Panc1 (cell line): ENCODE measurements at regions not wholly inside any gene's neighbourhood (a gene's known extent, or its start where the extent isn't known, plus 50 kb on each side); places are given as distances from the start of the nearest gene placed in this dataset.

Experiments used
- ATAC-seq: fragments of 200-7000 bp; cut with Tn5 transposase; 2 replicates; pipeline ENCODE4 v1.9.1; 2020; ENCODE audit warnings: mild to moderate bottlenecking, moderate library complexity
- BruUV-seq: library from RNA; stranded (reverse); fragments of 400-500 nt; replicated peaks from 2 replicates; lab custom pipeline; 2021; lab: Mats Ljungman, UMichigan
- CTCF ChIA-PET: fragments of 300-600 bp; sonication (Branson Sonifier 250); formaldehyde crosslinking; loops from one replicate; lab custom pipeline; 2022; ENCODE audit warnings: antibody characterized with exemption; lab: Charles Lee
- POLR2A ChIA-PET: fragments of 300-600 bp; sonication (Branson Sonifier 250); formaldehyde crosslinking; loops from one replicate; lab custom pipeline; 2022; ENCODE audit warnings: antibody characterized with exemption; lab: Charles Lee
- DNase-seq: peaks from one replicate; pipeline ENCODE4 v3.0.0-alpha.2; 2010; ENCODE audit warnings: low read depth, low spot score
- H3K27ac ChIP-seq: 2 replicates; pipeline ENCODE4 v1.5.1; 2011; ENCODE audit warnings: mild to moderate bottlenecking, low read length, inconsistent platforms
- H3K27me3 ChIP-seq: fragments of 200-500 bp; sonication (Bioruptor generic); 2 replicates; pipeline ENCODE4 v1.6.0; 2014; ENCODE audit warnings: low read length, inconsistent platforms; ENCODE audit not compliant: control insufficient read depth, insufficient read depth
- H3K36me3 ChIP-seq: fragments of 200-500 bp; sonication (Bioruptor generic); 2 replicates; pipeline ENCODE4 v1.5.1; 2014; ENCODE audit warnings: inconsistent platforms, mild to moderate bottlenecking, low read length, moderate library complexity; ENCODE audit not compliant: control insufficient read depth, insufficient read depth
- H3K4me1 ChIP-seq: 2 replicates; pipeline ENCODE4 v1.5.1; 2011; ENCODE audit warnings: inconsistent platforms, mild to moderate bottlenecking, low read length, moderate library complexity; ENCODE audit not compliant: control insufficient read depth, insufficient read depth
- H3K4me3 ChIP-seq, 2 experiments: 2 replicates each; pipeline ENCODE4 v1.5.1; 2011 to 2012; ENCODE audit warnings: low read depth in 2 of 2, low read length in 2 of 2, mild to moderate bottlenecking in 2 of 2, inconsistent platforms in 1 of 2, moderate library complexity in 1 of 2
- H3K9me3 ChIP-seq: fragments of 200-500 bp; sonication (Bioruptor generic); 2 replicates; pipeline ENCODE4 v1.5.1; 2014; ENCODE audit warnings: low read depth, mild to moderate bottlenecking, inconsistent platforms, low read length, moderate library complexity; ENCODE audit not compliant: control insufficient read depth, insufficient read depth
- CTCF ChIP-seq: fragments of 450-650 bp; IDR thresholded peaks from 2 replicates; pipeline ENCODE4 v1.5.1; 2017; ENCODE audit warnings: mild to moderate bottlenecking
- POLR2AphosphoS5 ChIP-seq: IDR thresholded peaks from 2 replicates; pipeline ENCODE4 v1.6.1; 2012; ENCODE audit warnings: mild to moderate bottlenecking, low read depth, low read length, moderate library complexity
- REST ChIP-seq, 2 experiments: IDR thresholded peaks; 2 replicates each; pipeline ENCODE4 v1.6.1; 2011 to 2012; ENCODE audit warnings: low read depth in 2 of 2, control low read depth in 1 of 2, low read length in 1 of 2, mild to moderate bottlenecking in 1 of 2, moderate library complexity in 1 of 2; ENCODE audit not compliant: insufficient read depth in 1 of 2
- SIN3A ChIP-seq: IDR thresholded peaks from 2 replicates; pipeline ENCODE4 v1.6.1; 2012; ENCODE audit warnings: low read depth, mild to moderate bottlenecking, low read length, moderate library complexity, borderline replicate concordance; ENCODE audit not compliant: insufficient read depth
- TCF7L2 ChIP-seq: IDR thresholded peaks from 2 replicates; pipeline ENCODE4 v1.6.1; 2011; ENCODE audit warnings: mild to moderate bottlenecking, low read depth, low read length, inconsistent platforms
- in situ Hi-C: cut with HindIII; loops from 2 replicates; pipeline ENCODE4 v1.10.0; 2016; ENCODE audit warnings: low sequenced_read_pairs, low pct_unique_long_range_greater_than_20kb
- intact Hi-C: fragments of 100-400 bp; cut with micrococcal nuclease; formaldehyde crosslinking; loops from one replicate; pipeline ENCODE4 v1.10.0; 2022; ENCODE audit not compliant: unreplicated experiment

GRCh38 chr7:25350041-25350440, 121.8 kb upstream of the NPVF start:
- H3K4me1 ChIP-seq, result no peaks in the 10 kb centered on the region
- no peak overlapping the region for H3K27ac ChIP-seq
- intact Hi-C loops (no loop called here), in situ Hi-C loops (no loop called here)
- TF ChIP-seq POLR2AphosphoS5, result no peak
- no peak for TF ChIP-seq REST (IDR thresholded peaks at IDR 0.05; ENCODE audit: insufficient read depth in 1 of 2, low read depth in 2 of 2, low read length in 1 of 2)
- TF ChIP-seq TCF7L2, result no peak
- no peak for TF ChIP-seq CTCF
- TF ChIP-seq SIN3A, result no peak
- peaks cover 6% of the 10 kb centered on the region; the same call in 1 of the 2 replicates for H3K27me3 ChIP-seq
- CTCF ChIA-PET, result no interaction called here
- H3K9me3 ChIP-seq, result no peaks in the 10 kb centered on the region
- no TSS peak for BruUV-seq
- ATAC-seq (no peak), DNase-seq (no peak)
- POLR2A ChIA-PET, result no interaction called here
- H3K4me3 ChIP-seq, result no peak overlapping the region
- no peaks in the 10 kb centered on the region for H3K36me3 ChIP-seq

- H3K27ac ChIP-seq, result no peak overlapping the region
- H3K4me1 ChIP-seq, result no peaks in the 10 kb centered on the region
- no TSS peak for BruUV-seq
- TF ChIP-seq REST (IDR thresholded peaks at IDR 0.05; ENCODE audit: insufficient read depth in 1 of 2, low read depth in 2 of 2, low read length in 1 of 2) (no peak), POLR2AphosphoS5 (no peak), CTCF (no peak), TCF7L2 (no peak)
- ChIA-PET POLR2A (no interaction called here), CTCF (no interaction called here)
- ATAC-seq (no peak), DNase-seq (no peak)
- H3K27me3 ChIP-seq, result peaks cover 6% of the 10 kb centered on the region; the same call in 1 of the 2 replicates
- H3K4me3 ChIP-seq, result no peak overlapping the region
- in situ Hi-C loops, result no loop called here
- H3K36me3 ChIP-seq, result no peaks in the 10 kb centered on the region
- intact Hi-C loops, result no loop called here
- H3K9me3 ChIP-seq, result no peaks in the 10 kb centered on the region
These were observed 123.5 kb upstream of the NPVF start for GRCh38 chr7:25351761-25352160.
